NCI-H2107 treated with DMSO at 0.1 percent for 48 hours (cell line): ENCODE measurements at regions not wholly inside any gene's neighbourhood (a gene's known extent, or its start where the extent isn't known, plus 50 kb on each side); places are given as distances from the start of the nearest gene placed in this dataset.
"Not testable (repeated sequence)": the region's sequence is repeated elsewhere in the genome, so short reads cannot be mapped to it uniquely, and the experiment has no call there.

Experiments used
- DNase-seq: peaks from one replicate; lab custom pipeline; 2025; ENCODE audit not compliant: unreplicated experiment; lab: John Stamatoyannopoulos, UW

- no peak for DNase-seq
Observed at GRCh38 chr2:16927398-16927797, 261.8 kb upstream of the CYRIA start.

GRCh38 chr2:16925145-16925544 is 259.5 kb upstream of the CYRIA start:
- DNase-seq = no peak

GRCh38 chr2:16915341-16915755 is 249.7 kb upstream of the CYRIA start:
- not testable (repeated sequence) for DNase-seq

GRCh38 chr2:16911746-16912145 is 246.1 kb upstream of the CYRIA start:
- no peak for DNase-seq

GRCh38 chr2:16908656-16909055 is 243.0 kb upstream of the CYRIA start:
- DNase-seq = no peak

- DNase-seq = no peak
Observed at GRCh38 chr2:16907645-16908282, 242.1 kb upstream of the CYRIA start.

GRCh38 chr2:16905325-16905724 is 239.7 kb upstream of the CYRIA start:
- not testable (repeated sequence) for DNase-seq

- no peak for DNase-seq
Observed at GRCh38 chr2:16900405-16901025, 234.9 kb upstream of the CYRIA start.

GRCh38 chr2:16899958-16900357 is 234.3 kb upstream of the CYRIA start:
- DNase-seq = no peak

GRCh38 chr2:16890081-16890480 is 224.4 kb upstream of the CYRIA start:
- DNase-seq = no peak

GRCh38 chr2:16885027-16885426 is 219.4 kb upstream of the CYRIA start:
- DNase-seq = no peak

GRCh38 chr2:16882706-16883105 is 217.1 kb upstream of the CYRIA start:
- no peak for DNase-seq

GRCh38 chr2:16881122-16881521 is 215.5 kb upstream of the CYRIA start:
- DNase-seq = no peak

GRCh38 chr2:16871411-16871810 is 205.8 kb upstream of the CYRIA start:
- DNase-seq = no peak

GRCh38 chr2:16870491-16871076 is 204.9 kb upstream of the CYRIA start:
- no peak for DNase-seq

GRCh38 chr2:16869711-16870110 is 204.1 kb upstream of the CYRIA start:
- DNase-seq = no peak

- DNase-seq = no peak
Observed at GRCh38 chr2:16862471-16862870, 196.8 kb upstream of the CYRIA start.

- DNase-seq = no peak
Observed at GRCh38 chr2:16861530-16861929, 195.9 kb upstream of the CYRIA start.

GRCh38 chr2:16861111-16861510 is 195.5 kb upstream of the CYRIA start:
- DNase-seq = no peak

GRCh38 chr2:16860627-16861026 is 195.0 kb upstream of the CYRIA start:
- DNase-seq = no peak

- DNase-seq = no peak
Observed at GRCh38 chr2:16855183-16855582, 189.5 kb upstream of the CYRIA start.

GRCh38 chr2:16853088-16853487 is 187.5 kb upstream of the CYRIA start:
- DNase-seq = no peak

GRCh38 chr2:16852651-16853050 is 187.0 kb upstream of the CYRIA start:
- DNase-seq = no peak
